HL-60/S4 (cell line): ENCODE measurements at regions not wholly inside any gene's neighbourhood (a gene's known extent, or its start where the extent isn't known, plus 50 kb on each side); places are given as distances from the start of the nearest gene placed in this dataset.
"Not testable (repeated sequence)": the region's sequence is repeated elsewhere in the genome, so short reads cannot be mapped to it uniquely, and the experiment has no call there.

ENCODE experiments used
- in situ Hi-C: fragments of 300-500 bp; cut with MboI; formaldehyde crosslinking; loops from 2 replicates; pipeline ENCODE4 v1.14.3; 2022; ENCODE audit warnings: low sequenced_read_pairs

GRCh38 chr5:175347931-175348330, 96.1 kb downstream of the DRD1 start:
- in situ Hi-C loops = no loop called here

- in situ Hi-C loops = no loop called here
Observed at GRCh38 chr5:175347027-175347426, 97.0 kb downstream of the DRD1 start.

GRCh38 chr5:175344331-175345195, 99.4 kb downstream of the DRD1 start:
- in situ Hi-C loops = no loop called here

- in situ Hi-C loops = no loop called here
Observed at GRCh38 chr5:175343308-175343707, 100.7 kb downstream of the DRD1 start.

- in situ Hi-C loops = no loop called here
Observed at GRCh38 chr5:175340180-175340579, 103.8 kb downstream of the DRD1 start.

GRCh38 chr5:175337680-175338079, 106.3 kb downstream of the DRD1 start:
- in situ Hi-C loops = no loop called here

- in situ Hi-C loops = no loop called here
Observed at GRCh38 chr5:175336781-175337180, 107.2 kb downstream of the DRD1 start.

GRCh38 chr5:175335691-175336090, 108.3 kb downstream of the DRD1 start:
- in situ Hi-C loops = no loop called here

- in situ Hi-C loops = not testable (repeated sequence)
Observed at GRCh38 chr5:175331173-175332036, 112.6 kb downstream of the DRD1 start.

GRCh38 chr5:175329976-175330375, 114.0 kb downstream of the DRD1 start:
- in situ Hi-C loops = no loop called here

- in situ Hi-C loops = no loop called here
Observed at GRCh38 chr5:175328687-175329086, 115.3 kb downstream of the DRD1 start.

- in situ Hi-C loops = no loop called here
Observed at GRCh38 chr5:175328176-175328575, 115.8 kb downstream of the DRD1 start.

GRCh38 chr5:175325681-175326080, 118.3 kb downstream of the DRD1 start:
- in situ Hi-C loops = no loop called here

GRCh38 chr5:175321927-175322532, 122.0 kb downstream of the DRD1 start:
- in situ Hi-C loops = no loop called here

GRCh38 chr5:175319199-175319598, 124.8 kb downstream of the DRD1 start:
- in situ Hi-C loops = no loop called here

GRCh38 chr5:175317872-175318271, 126.1 kb downstream of the DRD1 start:
- in situ Hi-C loops = no loop called here

- in situ Hi-C loops = no loop called here
Observed at GRCh38 chr5:175309218-175309810, 134.7 kb downstream of the DRD1 start.

- in situ Hi-C loops = no loop called here
Observed at GRCh38 chr5:175308701-175309100, 135.3 kb downstream of the DRD1 start.

GRCh38 chr5:175306381-175306780, 137.6 kb downstream of the DRD1 start:
- in situ Hi-C loops = no loop called here

GRCh38 chr5:175305251-175305650, 138.7 kb downstream of the DRD1 start:
- in situ Hi-C loops = no loop called here

GRCh38 chr5:175290379-175290778, 153.6 kb downstream of the DRD1 start:
- in situ Hi-C loops = no loop called here
